GM10248 (cell line): ENCODE measurements at regions not wholly inside any gene's neighbourhood (a gene's known extent, or its start where the extent isn't known, plus 50 kb on each side); places are given as distances from the start of the nearest gene placed in this dataset.
"Not testable (repeated sequence)": the region's sequence is repeated elsewhere in the genome, so short reads cannot be mapped to it uniquely, and the experiment has no call there.

ENCODE experiments used
- CTCF ChIA-PET: fragments of 300-600 bp; sonication (Branson Sonifier 250); formaldehyde crosslinking; extraction: SDS; loops from one replicate; lab custom pipeline; 2021; ENCODE audit warnings: antibody characterized with exemption; lab: Yijun Ruan, JAX
- POLR2A ChIA-PET: fragments of 350-650 bp; sonication (Branson Sonifier 250); formaldehyde crosslinking; extraction: SDS; loops from one replicate; lab custom pipeline; 2020; ENCODE audit warnings: antibody characterized with exemption; lab: Yijun Ruan, JAX
- DNase-seq: peaks from one replicate; pipeline ENCODE4 v3.0.0; 2012; ENCODE audit errors: extremely low spot score
- TF ChIP-seq, protein P1 (sequence below): IDR thresholded peaks from 2 replicates; pipeline ENCODE4 v1.5.1; 2012; ENCODE audit warnings: mild to moderate bottlenecking, low read depth; ENCODE audit errors: extremely low read depth, missing control alignments, control extremely low read depth

GRCh38 chr14:83053022-83053710 is 1519.5 kb upstream of the SEL1L start:
- no peak for DNase-seq
- ChIA-PET CTCF (no interaction called here), POLR2A (no interaction called here)
- TF ChIP-seq, protein P1, sequence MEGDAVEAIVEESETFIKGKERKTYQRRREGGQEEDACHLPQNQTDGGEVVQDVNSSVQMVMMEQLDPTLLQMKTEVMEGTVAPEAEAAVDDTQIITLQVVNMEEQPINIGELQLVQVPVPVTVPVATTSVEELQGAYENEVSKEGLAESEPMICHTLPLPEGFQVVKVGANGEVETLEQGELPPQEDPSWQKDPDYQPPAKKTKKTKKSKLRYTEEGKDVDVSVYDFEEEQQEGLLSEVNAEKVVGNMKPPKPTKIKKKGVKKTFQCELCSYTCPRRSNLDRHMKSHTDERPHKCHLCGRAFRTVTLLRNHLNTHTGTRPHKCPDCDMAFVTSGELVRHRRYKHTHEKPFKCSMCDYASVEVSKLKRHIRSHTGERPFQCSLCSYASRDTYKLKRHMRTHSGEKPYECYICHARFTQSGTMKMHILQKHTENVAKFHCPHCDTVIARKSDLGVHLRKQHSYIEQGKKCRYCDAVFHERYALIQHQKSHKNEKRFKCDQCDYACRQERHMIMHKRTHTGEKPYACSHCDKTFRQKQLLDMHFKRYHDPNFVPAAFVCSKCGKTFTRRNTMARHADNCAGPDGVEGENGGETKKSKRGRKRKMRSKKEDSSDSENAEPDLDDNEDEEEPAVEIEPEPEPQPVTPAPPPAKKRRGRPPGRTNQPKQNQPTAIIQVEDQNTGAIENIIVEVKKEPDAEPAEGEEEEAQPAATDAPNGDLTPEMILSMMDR, result no peak

DNA sequence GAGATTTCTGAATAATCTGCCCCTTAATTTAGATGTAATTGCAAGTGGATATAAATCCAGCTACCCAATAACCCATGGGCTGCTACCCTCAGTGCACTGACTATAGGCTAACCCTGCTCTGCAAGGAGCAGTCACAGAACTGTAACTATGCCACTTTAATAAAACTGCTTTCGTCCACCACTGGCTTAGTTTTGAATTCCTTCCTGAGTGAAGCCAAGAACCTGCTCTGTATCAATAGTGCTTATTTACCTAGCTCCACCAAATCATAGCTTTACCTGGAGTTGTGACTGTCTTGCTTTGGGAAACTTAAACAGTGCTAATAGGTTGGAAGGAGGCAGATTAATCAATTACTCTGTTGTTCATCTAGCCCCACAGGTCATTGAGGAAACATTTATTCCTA is 1524.4 kb upstream of the SEL1L start:
- POLR2A ChIA-PET, result no interaction called here
- TF ChIP-seq, protein P1, result no peak
- DNase-seq, result no peak
- CTCF ChIA-PET, result interaction anchor here (0.8 to 1.9 kb wide), 2 partner anchors 9 to 15 kb away, joined by 3 to 5 read pairs; no protein-coding TSS in a partner anchor

- peak; percentile 8 for DNase-seq
- TF ChIP-seq, protein P1, result peak; percentile 62
- CTCF ChIA-PET, result interaction anchor here (0.6 to 2.5 kb wide), 13 partner anchors 9 to 1447 kb away, joined by 3 to 10 read pairs (median 4); no protein-coding TSS in a partner anchor
- POLR2A ChIA-PET, result no interaction called here
Observed at GRCh38 chr14:83071888-83072501, 1538.3 kb upstream of the SEL1L start.

- TF ChIP-seq, protein P1, result no peak
- ChIA-PET POLR2A (no interaction called here), CTCF (interaction anchor here (1.2 kb wide), 1 partner anchor 14 kb away, joined by 4 read pairs; no protein-coding TSS in a partner anchor)
- no peak for DNase-seq
Observed at GRCh38 chr14:83085136-83085535, 1551.5 kb upstream of the SEL1L start.

DNA sequence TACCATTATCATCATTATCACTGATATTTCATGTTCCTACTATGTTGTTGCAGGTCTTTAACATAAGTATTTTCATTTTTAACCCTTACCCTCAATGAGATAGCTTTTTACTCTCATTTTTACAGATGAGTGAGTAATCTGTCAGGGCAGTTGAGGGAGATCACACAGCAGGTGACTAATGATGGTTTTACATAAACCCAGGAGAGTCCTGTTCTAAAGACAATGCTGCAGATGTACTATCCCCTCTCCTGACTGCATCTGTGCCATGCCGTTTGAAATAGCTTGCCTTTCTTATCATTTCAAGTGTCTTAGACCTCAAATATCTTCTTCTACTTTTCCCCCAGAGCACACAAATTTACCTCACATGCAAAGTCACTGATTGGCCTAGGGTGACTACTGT is 1552.1 kb upstream of the SEL1L start:
- DNase-seq, result no peak
- TF ChIP-seq, protein P1, result no peak
- ChIA-PET CTCF (interaction anchor here (1.2 kb wide), 1 partner anchor 14 kb away, joined by 4 read pairs; no protein-coding TSS in a partner anchor), POLR2A (no interaction called here)

GRCh38 chr14:83091991-83092956 is 1558.6 kb upstream of the SEL1L start:
- POLR2A ChIA-PET, DNase-seq: not testable (repeated sequence)
- CTCF ChIA-PET, result interaction anchor here (0.7 to 1.4 kb wide), 2 partner anchors 14 to 21 kb away, joined by 3 read pairs; no protein-coding TSS in a partner anchor
